NOMO-1 (cell line): ENCODE measurements at regions not wholly inside any gene's neighbourhood (a gene's known extent, or its start where the extent isn't known, plus 50 kb on each side); places are given as distances from the start of the nearest gene placed in this dataset.
"Not testable (repeated sequence)": the region's sequence is repeated elsewhere in the genome, so short reads cannot be mapped to it uniquely, and the experiment has no call there.

Experiments used
- DNase-seq, 2 experiments: peaks; one replicate each; lab custom pipeline; 2025; ENCODE audit not compliant: unreplicated experiment in 2 of 2; lab: John Stamatoyannopoulos, UW

DNA sequence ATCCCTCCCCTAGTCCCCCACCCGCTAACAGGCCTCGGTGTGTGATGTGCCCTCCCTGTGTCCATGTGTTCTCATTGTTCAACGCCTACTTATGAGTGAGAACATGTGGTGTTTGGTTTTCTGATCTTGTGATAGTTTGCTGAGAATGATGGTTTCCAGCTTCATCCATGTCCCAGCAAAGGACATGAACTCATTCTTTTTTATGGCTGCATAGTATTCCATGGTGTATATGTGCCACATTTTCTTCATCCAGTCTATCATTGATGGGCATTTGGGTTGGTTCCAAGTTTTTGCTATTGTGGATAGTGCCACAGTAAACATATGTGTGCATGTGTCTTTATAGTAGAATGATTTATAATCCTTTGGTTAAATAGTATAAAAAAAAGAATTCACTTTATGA lies 380.9 kb upstream of the ST8SIA4 start:
- DNase-seq: not testable (repeated sequence)

DNA sequence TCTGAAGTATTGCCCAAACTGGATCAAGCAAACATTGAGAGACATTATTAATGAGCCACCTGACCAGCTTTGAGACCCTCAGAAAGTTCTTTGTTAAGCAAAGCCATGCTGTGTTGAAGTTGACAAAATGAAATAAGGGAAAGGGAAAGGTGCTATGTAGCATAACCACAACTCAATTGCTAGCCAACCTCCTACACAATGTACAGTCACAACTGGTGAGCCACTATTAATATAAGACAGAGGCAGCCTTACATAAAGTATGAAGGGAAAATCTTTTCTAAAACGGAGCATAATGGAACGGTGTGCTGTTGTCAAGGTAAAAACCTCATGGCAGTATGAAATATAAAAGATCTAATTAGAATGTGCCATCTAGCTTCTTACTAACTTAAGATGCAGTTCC lies 375.8 kb upstream of the ST8SIA4 start:
- no peak for DNase-seq

DNA sequence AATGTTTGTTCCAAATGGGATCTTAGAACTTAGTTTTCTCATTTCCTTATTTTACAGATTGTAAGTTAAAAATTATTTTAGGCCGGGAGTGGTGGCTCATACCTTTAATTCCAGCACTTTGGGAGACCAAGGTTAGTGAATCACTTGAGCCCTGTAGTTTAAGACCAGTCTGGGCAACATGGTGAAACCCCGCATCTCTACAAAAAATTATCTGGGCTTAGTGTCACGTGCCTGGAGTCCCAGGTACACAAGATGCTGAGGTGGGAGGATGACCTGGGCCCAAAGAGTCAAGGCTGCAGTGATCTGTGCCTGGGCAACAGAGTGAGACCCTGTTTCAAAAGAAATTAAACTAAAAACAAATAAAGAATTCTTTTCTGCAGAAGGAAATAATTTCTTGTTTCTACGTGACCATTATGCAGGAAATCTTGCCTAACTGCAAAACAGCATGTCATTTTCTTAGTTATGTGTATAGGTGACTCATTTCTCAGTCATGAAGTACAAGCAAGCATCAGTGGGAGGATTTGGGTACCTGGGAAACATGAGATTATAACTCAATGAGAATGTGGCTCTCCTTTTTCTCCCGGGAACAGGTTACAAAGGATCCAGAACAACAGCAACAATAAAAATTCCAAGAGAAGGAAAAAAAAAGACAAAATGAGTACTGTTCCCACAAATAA lies 375.1 kb upstream of the ST8SIA4 start:
- DNase-seq: no peak

DNA sequence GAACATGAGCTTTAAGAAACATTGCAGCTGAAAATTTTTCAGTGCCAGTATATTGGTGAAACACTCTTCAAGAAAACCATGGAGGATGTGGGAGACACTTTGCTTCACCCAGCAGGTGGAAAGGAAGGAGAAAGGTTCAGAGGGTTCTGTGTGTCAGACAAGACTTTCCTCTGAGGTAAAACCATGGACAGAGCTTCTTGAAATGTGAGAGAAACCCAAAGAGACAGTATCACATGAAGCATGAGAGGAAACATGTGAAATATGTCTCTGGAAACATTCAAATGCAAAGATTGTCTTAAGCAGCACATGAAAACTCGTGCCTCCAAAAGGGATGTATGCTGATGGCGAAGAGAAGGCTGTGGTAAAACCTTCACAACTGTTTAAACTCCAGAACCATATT lies 368.9 kb upstream of the ST8SIA4 start:
- no peak for DNase-seq

DNA sequence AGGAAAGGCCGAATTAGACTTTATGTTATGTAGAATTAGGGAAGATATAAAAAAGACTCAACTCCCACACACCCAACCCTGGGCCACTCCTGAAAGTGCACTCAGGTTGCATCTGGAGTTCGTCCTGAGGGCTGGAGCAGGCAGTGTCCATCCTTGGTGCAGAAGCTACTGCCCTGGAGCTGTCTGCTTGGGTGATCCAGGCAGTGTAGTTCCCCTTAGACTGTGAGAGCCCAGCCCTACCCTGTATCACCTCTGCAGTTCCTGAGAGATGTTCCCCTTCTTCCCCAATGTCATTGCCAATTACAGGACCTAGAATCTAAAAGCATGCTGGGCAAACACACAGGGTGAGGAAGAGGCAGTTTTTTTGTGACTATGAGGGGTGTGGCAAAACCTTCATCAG lies 368.3 kb upstream of the ST8SIA4 start:
- DNase-seq: no peak

DNA sequence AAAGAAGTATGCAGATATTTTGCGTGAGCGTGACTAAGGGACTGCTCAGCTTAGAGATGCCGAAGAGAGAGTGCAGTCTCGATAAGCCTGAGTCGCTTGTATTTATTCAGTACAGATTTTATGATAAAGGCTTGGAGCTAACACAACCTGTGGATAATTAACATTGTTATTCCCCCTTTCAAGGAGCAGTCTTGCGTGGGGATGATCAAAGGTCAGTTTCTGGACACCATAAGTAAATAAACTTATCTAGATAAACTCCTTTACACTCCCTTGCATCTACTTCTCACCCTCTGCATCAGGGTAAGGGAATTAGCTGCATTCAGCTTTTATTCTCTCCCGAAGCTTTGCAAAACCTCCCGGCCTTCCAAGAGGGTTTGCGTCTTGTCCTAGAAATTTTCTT lies 357.8 kb upstream of the ST8SIA4 start:
- DNase-seq: no peak

DNA sequence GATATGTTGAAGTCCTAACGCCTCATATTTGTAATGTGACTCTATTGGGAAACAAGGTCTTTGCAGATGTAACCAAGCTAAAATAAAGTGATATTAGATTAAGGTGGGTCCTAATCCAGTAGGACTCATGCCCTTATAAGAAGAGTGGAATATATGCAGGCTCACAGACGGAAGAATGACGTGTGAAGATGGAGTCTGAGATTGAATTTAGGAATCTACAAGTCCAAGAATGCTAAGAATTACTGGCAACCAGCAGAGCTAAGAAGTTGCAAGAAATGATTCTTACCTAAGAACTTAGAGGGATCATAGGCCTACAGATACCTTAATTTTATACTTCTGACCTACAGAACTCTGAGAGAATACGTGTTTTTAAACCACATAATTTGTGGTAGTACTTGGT lies 350.0 kb upstream of the ST8SIA4 start:
- no peak for DNase-seq

DNA sequence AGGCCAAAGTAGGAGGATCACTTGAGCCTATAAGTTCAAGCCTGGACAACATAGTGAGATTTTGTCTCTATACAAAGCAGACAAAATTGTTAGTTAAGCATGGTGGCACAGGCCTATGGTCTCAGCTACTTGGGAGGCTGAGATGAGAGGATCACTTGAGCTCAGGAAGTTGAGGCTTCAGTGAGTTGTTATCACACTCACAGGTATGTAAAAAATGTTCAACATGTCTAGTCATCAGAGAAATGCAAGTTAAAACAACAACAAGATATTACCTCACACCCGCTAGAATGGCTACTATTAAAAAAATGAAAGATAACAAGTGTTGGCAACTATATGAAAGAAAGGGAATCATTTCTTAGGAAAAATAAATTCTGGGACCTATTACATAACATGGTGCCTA lies 341.5 kb upstream of the ST8SIA4 start:
- no peak for DNase-seq

DNA sequence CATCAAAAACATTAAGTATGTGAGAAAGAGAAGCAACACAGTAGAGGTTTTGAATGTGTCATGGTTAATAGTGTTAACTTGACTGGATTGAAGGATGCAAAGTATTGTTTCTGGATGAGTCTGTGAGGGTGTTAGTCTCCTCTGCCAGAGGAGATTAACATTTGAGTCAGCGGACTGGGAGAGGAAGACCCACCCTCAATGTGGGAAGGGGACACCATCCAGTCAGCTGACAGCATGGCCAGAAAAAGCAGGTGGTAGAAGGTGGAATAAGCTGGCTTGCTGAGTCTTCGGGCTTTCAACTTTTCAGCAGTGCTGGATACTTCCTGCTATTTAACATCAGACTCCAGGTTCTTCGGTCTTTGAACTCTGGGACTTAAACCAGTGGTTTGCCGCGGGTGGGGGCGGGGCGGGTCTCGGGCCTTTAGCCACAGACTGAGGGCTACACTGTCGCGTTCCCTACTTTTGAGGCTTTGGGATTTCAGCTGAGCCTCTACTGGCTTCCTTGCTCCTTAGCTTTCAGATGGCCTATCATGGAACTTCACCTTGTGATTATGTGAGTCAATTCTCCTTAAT lies 309.9 kb upstream of the ST8SIA4 start:
- no peak for DNase-seq

DNA sequence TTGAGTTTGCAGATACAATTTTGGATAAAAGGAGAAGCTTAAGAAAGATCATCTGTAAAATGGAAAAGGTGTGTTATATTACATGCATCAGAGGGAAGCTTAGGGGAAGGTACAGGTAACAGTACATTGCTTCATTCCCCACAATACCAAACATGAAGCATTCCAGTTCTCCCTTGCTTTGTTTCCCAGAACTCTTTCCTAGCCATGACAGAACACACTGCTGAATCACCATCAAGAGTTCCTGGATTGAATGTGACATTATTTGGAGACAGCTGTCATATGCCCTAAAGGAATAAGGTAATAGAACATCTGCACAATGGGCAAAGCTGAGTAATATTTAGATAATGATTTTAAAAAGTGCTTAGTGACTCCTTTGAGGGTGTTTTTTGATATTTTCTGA lies 303.5 kb upstream of the ST8SIA4 start:
- DNase-seq: no peak

DNA sequence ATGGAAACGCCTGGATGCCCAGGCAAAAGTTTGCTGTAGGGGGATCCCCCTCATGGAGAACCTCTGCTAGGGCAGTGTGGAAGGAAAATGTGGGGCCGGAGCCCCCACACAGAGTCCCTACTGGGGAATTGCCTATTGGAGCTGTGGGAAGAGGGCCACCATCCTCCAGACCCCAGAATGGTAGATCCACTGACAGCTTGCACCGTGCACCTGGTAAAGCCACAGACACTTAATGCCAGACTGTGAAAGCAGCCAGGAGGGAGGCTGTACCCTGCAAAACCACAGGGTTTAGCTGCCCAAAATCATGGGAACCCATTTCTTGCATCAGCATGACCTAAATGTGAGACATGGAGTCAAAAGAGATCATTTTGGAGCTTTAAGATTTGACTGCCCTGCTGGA lies 302.0 kb upstream of the ST8SIA4 start:
- not testable (repeated sequence) for DNase-seq

DNA sequence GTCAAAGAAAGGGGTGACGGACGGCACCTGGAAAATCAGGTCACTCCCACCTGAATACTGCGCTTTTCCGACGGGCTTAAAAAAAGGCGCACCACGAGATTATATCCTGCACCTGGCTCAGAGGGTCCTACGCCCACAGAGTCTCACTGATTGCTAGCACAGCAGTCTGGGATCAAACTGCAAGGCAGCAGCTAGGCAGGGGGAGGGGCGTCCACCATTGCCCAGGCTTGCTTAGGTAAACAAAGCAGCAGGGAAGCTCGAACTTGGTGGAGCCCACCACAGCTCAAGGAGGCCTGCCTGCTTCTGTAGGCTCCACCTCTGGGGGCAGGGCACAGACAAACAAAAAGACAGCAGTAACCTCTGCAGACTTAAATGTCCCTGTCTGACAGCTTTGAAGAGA lies 277.3 kb upstream of the ST8SIA4 start:
- DNase-seq: not testable (repeated sequence)

DNA sequence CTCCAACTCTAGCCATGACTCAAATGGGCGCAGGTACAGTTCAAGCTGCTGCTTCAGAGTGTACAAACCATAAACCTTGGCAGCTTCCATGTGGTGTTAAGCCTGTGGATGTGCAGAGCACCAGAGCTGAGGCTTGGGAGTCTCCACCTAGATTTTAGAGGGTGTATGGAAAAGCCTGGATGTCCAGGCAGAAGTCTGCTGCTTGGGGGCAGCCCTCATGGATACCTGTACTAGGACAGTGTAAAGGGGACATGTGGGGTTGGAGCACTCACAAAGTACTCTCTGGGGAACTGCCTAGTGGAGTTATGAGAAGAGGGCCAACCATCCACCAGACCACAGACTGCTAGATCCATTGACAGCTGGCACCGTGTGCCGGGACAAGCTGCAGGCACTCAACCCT lies 273.5 kb upstream of the ST8SIA4 start:
- no peak for DNase-seq

DNA sequence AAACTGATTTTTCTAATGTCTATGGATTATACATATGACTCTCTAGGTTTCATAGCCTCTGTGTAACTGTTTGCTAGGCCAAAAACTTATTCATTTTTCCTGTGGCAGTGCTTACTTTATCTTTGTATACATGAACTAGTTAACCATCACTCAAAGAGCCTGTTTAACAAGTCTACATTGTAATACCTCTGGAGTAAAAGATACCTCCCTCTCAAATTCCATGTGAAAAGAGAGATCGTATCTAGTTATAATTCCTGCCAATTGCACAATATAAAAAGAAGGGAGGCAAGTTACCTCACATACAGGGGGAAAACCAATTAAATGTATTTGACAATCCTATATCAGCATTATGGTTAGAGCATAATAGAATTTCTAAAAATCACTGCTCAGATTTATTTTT lies 271.9 kb upstream of the ST8SIA4 start:
- no peak for DNase-seq

DNA sequence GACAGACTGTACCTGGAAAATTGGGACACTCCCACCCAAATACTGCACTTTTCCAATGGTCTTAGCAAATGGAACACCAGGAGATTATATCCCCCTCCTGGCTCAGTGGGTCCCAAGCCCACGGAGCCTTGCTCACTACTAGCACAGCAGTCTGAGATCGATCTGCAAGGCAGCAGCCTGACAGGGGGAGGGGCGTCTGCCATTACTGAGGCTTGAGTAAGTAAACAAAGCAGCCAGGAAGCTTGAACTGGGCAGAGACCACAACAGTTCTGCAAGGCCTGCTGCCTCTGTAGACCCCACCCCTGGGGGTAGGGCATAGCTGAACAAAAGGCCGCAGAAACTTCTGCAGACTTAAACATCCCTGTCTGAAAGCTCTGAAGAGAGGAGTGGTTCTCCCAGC lies 260.0 kb upstream of the ST8SIA4 start:
- no peak for DNase-seq

DNA sequence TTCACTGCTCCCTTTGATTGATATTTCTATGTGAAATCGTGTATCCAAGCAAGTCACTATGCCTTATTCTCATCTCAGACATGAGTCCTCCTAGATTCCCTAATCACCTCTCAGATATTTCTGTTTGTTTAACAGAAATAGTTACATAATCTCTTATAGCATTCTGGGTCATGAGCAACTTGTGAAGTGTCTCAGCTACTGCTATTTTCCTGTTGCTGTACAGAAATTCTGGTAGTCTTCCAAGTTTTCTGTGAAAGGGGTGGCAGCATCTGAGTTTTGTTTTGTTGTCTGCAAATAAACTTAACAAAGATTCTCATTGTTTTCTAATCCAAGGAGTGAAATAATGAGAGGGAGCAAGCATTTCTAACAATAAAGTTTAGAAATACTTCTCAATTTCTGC lies 256.9 kb upstream of the ST8SIA4 start:
- DNase-seq: no peak

DNA sequence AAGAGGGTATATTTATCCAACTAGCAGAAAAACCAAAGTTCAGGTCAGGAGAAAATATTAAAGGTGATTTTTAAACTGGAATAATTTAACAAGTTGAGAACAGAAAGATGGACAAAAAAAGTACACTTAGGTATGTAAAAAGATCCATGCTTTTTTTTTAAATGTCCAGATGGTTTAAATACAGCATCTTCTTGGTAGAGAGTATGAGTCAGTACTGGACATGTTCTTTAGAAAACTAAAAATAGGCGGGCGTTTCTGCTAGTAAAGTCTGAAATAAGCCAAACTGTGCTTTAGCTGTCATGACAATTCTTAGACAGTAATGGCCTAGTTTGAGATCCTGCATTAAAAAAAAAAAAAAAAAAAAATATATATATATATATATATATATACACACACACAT lies 255.9 kb upstream of the ST8SIA4 start:
- no peak for DNase-seq

DNA sequence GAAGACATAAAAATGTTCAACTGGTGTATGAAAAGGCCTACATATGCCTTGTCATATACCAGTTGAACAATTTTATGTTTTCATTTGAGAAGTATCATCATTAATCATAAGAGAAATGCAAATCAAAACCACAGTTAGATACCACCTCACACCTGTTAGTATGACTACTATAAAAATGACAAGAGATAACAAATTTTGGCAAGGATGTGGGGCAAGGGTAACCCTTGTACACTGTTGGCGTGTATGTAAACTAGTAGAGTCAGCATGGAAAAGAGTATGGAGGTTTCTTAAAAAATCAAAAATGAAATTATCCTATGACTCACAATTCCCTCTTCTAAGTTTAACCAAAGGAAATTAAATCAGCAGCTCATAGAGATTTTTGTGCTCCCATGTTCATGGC lies 250.4 kb upstream of the ST8SIA4 start:
- DNase-seq: no peak

DNA sequence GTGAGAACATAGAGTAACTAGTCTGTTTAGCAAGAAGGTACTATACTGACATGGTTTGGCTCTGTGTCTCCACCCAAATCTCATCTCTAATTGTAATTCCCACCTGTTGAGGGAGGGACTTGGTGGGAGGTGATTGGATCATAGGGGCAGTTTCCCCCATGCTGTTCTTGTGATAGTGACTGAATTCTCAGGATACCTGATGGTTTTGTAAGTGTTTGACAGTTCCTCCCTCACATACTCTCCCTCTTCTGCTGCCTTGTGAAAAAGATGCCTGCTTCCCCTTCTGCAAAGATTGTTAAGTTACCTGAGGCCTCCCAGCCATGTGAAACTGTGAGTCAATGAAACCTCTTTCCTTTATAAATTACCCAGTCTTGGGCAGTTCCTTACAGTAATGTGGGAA lies 240.4 kb upstream of the ST8SIA4 start:
- no peak for DNase-seq

DNA sequence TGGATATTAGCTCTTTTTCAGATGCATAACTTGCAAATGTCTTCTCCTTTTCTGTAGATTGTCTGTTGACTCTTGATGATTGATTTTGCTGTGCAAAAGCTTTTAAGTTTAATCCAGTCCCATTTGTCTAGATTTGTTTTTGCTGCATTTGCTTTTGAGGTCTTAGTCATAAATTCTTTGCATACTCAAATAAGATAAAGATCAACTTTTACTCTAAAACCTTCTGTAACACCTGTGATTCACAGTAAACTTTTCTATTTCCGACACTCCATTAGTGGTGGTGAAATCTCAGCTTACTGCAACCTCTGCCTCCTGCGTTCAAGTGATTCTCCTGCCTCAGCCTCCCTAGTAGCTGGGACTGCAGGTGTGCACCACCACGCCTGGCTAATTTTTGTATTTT lies 239.0 kb upstream of the ST8SIA4 start:
- DNase-seq: no peak

DNA sequence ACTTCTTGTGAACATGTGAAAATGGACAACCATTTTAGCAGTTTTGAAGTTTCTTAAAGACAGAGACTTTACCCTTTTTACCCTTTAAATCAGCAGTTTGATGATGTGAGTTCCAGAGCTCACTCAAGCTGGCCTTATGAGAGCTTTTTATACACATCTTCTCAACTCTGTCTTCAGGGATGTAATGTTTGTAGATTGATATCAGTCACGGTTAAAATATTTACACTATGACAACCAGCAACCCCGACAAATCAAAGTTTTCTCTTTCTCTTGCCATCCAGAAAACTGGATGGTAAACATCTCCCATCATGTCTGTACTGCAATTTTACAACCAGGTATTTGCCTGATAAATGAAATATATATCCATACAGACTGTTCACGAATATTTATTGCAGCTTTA lies 233.4 kb upstream of the ST8SIA4 start:
- DNase-seq: no peak

DNA sequence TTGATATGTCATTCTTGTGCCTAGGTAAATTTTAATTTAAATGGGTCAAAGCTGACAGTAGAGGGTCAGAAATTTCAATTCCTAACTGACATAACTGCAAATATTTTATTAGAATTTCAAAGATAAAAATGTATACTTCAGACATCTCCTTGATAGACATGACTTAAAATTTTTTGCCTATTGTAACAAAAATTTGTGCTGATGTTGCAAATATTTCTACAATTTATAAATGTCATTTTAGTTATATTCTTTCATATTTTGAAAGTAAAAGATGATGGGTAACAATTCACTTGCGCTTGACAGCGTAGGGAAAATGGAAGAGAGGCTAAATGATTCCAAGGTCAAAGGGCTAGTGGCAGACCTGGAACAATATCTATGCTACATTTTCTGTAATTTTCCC lies 220.3 kb upstream of the ST8SIA4 start:
- DNase-seq: no peak

DNA sequence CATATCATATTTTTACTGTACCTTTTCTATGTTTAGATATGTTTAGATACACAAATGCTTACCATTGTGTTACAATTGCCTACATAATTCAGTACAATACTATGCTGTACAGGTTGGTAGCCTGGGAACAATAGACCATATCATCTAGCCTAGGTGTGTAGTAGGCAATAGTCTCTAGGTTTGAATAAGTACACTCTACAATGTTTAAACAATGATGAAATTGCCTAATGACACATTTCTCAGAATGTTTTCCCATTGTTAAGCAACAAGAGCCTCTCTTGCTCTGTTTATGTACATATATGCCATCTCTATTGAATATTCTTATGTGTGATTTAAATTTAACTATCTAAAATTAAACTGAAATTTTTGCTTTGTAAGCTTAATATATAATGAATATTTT lies 209.6 kb upstream of the ST8SIA4 start:
- no peak for DNase-seq
